ENCODE measurements at regions not wholly inside any gene's neighbourhood (a gene's known extent, or its start where the extent isn't known, plus 50 kb on each side); places are given as distances from the start of the nearest gene placed in this dataset.
"Not testable (repeated sequence)": the region's sequence is repeated elsewhere in the genome, so short reads cannot be mapped to it uniquely, and the experiment has no call there.

GRCh38 chr6:147689398-147689797, 180.9 kb downstream of the SAMD5 start:
- H3K36me3 ChIP-seq (ENCODE audit: insufficient read depth, low read length): no peaks in the 10 kb centered on the region
- no peak for DNase-seq (ENCODE audit: insufficient read length, low spot score, missing footprints)
- H3K27me3 ChIP-seq (ENCODE audit: insufficient read depth, low read length): no peaks in the 10 kb centered on the region
- H3K79me2 ChIP-seq (ENCODE audit: insufficient read depth, low read length): no peaks in the 10 kb centered on the region
- H3K9me3 ChIP-seq (ENCODE audit: low read depth, low read length): no peaks in the 10 kb centered on the region
- H3K27ac ChIP-seq (ENCODE audit: low read depth, low read length): no peak overlapping the region
- no peaks in the 10 kb centered on the region for H4K20me1 ChIP-seq (ENCODE audit: insufficient read depth, low read length)
- H2AFZ ChIP-seq (ENCODE audit: low read length): no peak overlapping the region
- no peaks in the 10 kb centered on the region for H3K4me1 ChIP-seq (ENCODE audit: insufficient read depth, low read length)
- no peak for TF ChIP-seq CTCF (IDR thresholded peaks at IDR 0.05; ENCODE audit: extremely low read depth, low read depth, low read length)
- no peak overlapping the region for H3K4me2 ChIP-seq (ENCODE audit: insufficient read depth, low read length)
- no peak overlapping the region for H3K4me3 ChIP-seq (ENCODE audit: insufficient read depth, low read length)

GRCh38 chr6:147691446-147691845, 183.0 kb downstream of the SAMD5 start:
- DNase-seq (ENCODE audit: insufficient read length, low spot score, missing footprints): no peak
- no peaks in the 10 kb centered on the region for H3K36me3 ChIP-seq (ENCODE audit: insufficient read depth, low read length)
- TF ChIP-seq CTCF (IDR thresholded peaks at IDR 0.05; ENCODE audit: extremely low read depth, low read depth, low read length): no peak
- H3K9me3 ChIP-seq (ENCODE audit: low read depth, low read length): no peaks in the 10 kb centered on the region
- H3K4me1 ChIP-seq (ENCODE audit: insufficient read depth, low read length): no peaks in the 10 kb centered on the region
- H3K27ac ChIP-seq (ENCODE audit: low read depth, low read length): no peak overlapping the region
- no peak overlapping the region for H3K4me2 ChIP-seq (ENCODE audit: insufficient read depth, low read length)
- H4K20me1 ChIP-seq (ENCODE audit: insufficient read depth, low read length): no peaks in the 10 kb centered on the region
- H3K27me3 ChIP-seq (ENCODE audit: insufficient read depth, low read length): no peaks in the 10 kb centered on the region
- no peak overlapping the region for H2AFZ ChIP-seq (ENCODE audit: low read length)
- no peaks in the 10 kb centered on the region for H3K79me2 ChIP-seq (ENCODE audit: insufficient read depth, low read length)
- no peak overlapping the region for H3K4me3 ChIP-seq (ENCODE audit: insufficient read depth, low read length)

GRCh38 chr6:147693181-147693580, 184.7 kb downstream of the SAMD5 start:
- no peak overlapping the region for H3K4me3 ChIP-seq (ENCODE audit: insufficient read depth, low read length)
- no peak for DNase-seq (ENCODE audit: insufficient read length, low spot score, missing footprints)
- no peaks in the 10 kb centered on the region for H4K20me1 ChIP-seq (ENCODE audit: insufficient read depth, low read length)
- no peak for TF ChIP-seq CTCF (IDR thresholded peaks at IDR 0.05; ENCODE audit: extremely low read depth, low read depth, low read length)
- H3K4me1 ChIP-seq (ENCODE audit: insufficient read depth, low read length): no peaks in the 10 kb centered on the region
- no peak overlapping the region for H3K4me2 ChIP-seq (ENCODE audit: insufficient read depth, low read length)
- no peak overlapping the region for H2AFZ ChIP-seq (ENCODE audit: low read length)
- no peaks in the 10 kb centered on the region for H3K27me3 ChIP-seq (ENCODE audit: insufficient read depth, low read length)
- no peaks in the 10 kb centered on the region for H3K36me3 ChIP-seq (ENCODE audit: insufficient read depth, low read length)
- H3K27ac ChIP-seq (ENCODE audit: low read depth, low read length): no peak overlapping the region
- H3K79me2 ChIP-seq (ENCODE audit: insufficient read depth, low read length): no peaks in the 10 kb centered on the region
- no peaks in the 10 kb centered on the region for H3K9me3 ChIP-seq (ENCODE audit: low read depth, low read length)

GRCh38 chr6:147694556-147694955, 186.1 kb downstream of the SAMD5 start:
- H3K4me3 ChIP-seq (ENCODE audit: insufficient read depth, low read length); H3K36me3 ChIP-seq (ENCODE audit: insufficient read depth, low read length); H3K4me1 ChIP-seq (ENCODE audit: insufficient read depth, low read length); H3K27me3 ChIP-seq (ENCODE audit: insufficient read depth, low read length); H3K4me2 ChIP-seq (ENCODE audit: insufficient read depth, low read length); H3K79me2 ChIP-seq (ENCODE audit: insufficient read depth, low read length); H3K9me3 ChIP-seq (ENCODE audit: low read depth, low read length); H3K27ac ChIP-seq (ENCODE audit: low read depth, low read length); DNase-seq (ENCODE audit: insufficient read length, low spot score, missing footprints); H2AFZ ChIP-seq (ENCODE audit: low read length); H4K20me1 ChIP-seq (ENCODE audit: insufficient read depth, low read length): not testable (repeated sequence)

GRCh38 chr6:147695819-147696218, 187.3 kb downstream of the SAMD5 start:
- H3K27me3 ChIP-seq (ENCODE audit: insufficient read depth, low read length): no peaks in the 10 kb centered on the region
- no peak for TF ChIP-seq CTCF (IDR thresholded peaks at IDR 0.05; ENCODE audit: extremely low read depth, low read depth, low read length)
- H3K27ac ChIP-seq (ENCODE audit: low read depth, low read length): no peak overlapping the region
- no peaks in the 10 kb centered on the region for H3K4me1 ChIP-seq (ENCODE audit: insufficient read depth, low read length)
- H4K20me1 ChIP-seq (ENCODE audit: insufficient read depth, low read length): no peaks in the 10 kb centered on the region
- H3K4me2 ChIP-seq (ENCODE audit: insufficient read depth, low read length): no peak overlapping the region
- H3K4me3 ChIP-seq (ENCODE audit: insufficient read depth, low read length): no peak overlapping the region
- H3K79me2 ChIP-seq (ENCODE audit: insufficient read depth, low read length): no peaks in the 10 kb centered on the region
- H3K9me3 ChIP-seq (ENCODE audit: low read depth, low read length): no peaks in the 10 kb centered on the region
- no peak overlapping the region for H2AFZ ChIP-seq (ENCODE audit: low read length)
- H3K36me3 ChIP-seq (ENCODE audit: insufficient read depth, low read length): no peaks in the 10 kb centered on the region
- DNase-seq (ENCODE audit: insufficient read length, low spot score, missing footprints): no peak

All from osteoblast (primary cell).